Gastroesophageal sphincter (tissue), 4 donors: ENCODE measurements at regions not wholly inside any gene's neighbourhood (a gene's known extent, or its start where the extent isn't known, plus 50 kb on each side); places are given as distances from the start of the nearest gene placed in this dataset.

ENCODE experiments used
- ATAC-seq: fragments of 150-250 bp; one replicate; pipeline ENCODE4 v1.9.1; 2016; ENCODE audit warnings: mild to moderate bottlenecking, moderate library complexity
- H3K27ac ChIP-seq, 4 donors: fragments of 200-600 bp; sonication (generic) in 3 of 4; 1 replicate in 3 of 4; 2 replicates in 1 of 4; pipeline ENCODE4 v1.5.1; 2016 to 2019
- H3K27me3 ChIP-seq: fragments of 200-600 bp; sonication (generic); one replicate; pipeline ENCODE4 v1.5.1; 2019
- H3K36me3 ChIP-seq, 2 donors: fragments of 200-600 bp; sonication (generic); one replicate each; pipeline ENCODE4 v1.5.1; 2019; ENCODE audit warnings: control low read depth in 1 of 2
- H3K4me1 ChIP-seq, 3 donors: fragments of 200-600 bp; sonication (generic); 1 replicate in 2 of 3; 2 replicates in 1 of 3; pipeline ENCODE4 v1.5.1; 2016 to 2019; ENCODE audit warnings: control low read depth in 2 of 3
- H3K4me3 ChIP-seq, 2 donors: fragments of 200-600 bp; sonication (generic); one replicate each; pipeline ENCODE4 v1.5.1; 2019; ENCODE audit warnings: mild to moderate bottlenecking in 1 of 2, moderate library complexity in 1 of 2
- H3K9me3 ChIP-seq, 3 donors: fragments of 200-600 bp; sonication (generic); one replicate each; pipeline ENCODE4 v1.5.1; 2017 to 2019; ENCODE audit warnings: control low read depth in 2 of 3
- EP300 ChIP-seq: sonication (generic); formaldehyde crosslinking; IDR thresholded peaks from one replicate; pipeline ENCODE4 v1.6.1; 2017; ENCODE audit warnings: antibody characterized with exemption, mild to moderate bottlenecking
- POLR2A ChIP-seq, 2 donors: fragments of 450-650 bp; IDR thresholded peaks; one replicate each; pipeline ENCODE4 v1.6.1; 2017; ENCODE audit warnings: antibody characterized with exemption in 2 of 2, mild to moderate bottlenecking in 2 of 2, moderate library complexity in 1 of 2
- POLR2AphosphoS5 ChIP-seq: sonication (generic); formaldehyde crosslinking; IDR thresholded peaks from one replicate; pipeline ENCODE4 v1.6.1; 2017; ENCODE audit warnings: antibody characterized with exemption
- WGBS, 2 donors: methylation state at CpG; one replicate each; pipeline ENCODE4 v1.1.5; 2018; ENCODE audit warnings: low coverage in 1 of 2; 5-methylcytosine and 5-hydroxymethylcytosine counted together
- TF ChIP-seq, protein P1 (sequence below), 4 experiments: fragments of 200-600 bp in 2 of 4; fragments of 450-650 bp in 2 of 4; sonication (generic) in 1 of 4; IDR thresholded peaks; one replicate each; pipeline ENCODE4 v1.5.1; 2017 to 2019; ENCODE audit warnings: antibody characterized with exemption in 4 of 4, mild to moderate bottlenecking in 2 of 4, moderate library complexity in 2 of 4

DNA sequence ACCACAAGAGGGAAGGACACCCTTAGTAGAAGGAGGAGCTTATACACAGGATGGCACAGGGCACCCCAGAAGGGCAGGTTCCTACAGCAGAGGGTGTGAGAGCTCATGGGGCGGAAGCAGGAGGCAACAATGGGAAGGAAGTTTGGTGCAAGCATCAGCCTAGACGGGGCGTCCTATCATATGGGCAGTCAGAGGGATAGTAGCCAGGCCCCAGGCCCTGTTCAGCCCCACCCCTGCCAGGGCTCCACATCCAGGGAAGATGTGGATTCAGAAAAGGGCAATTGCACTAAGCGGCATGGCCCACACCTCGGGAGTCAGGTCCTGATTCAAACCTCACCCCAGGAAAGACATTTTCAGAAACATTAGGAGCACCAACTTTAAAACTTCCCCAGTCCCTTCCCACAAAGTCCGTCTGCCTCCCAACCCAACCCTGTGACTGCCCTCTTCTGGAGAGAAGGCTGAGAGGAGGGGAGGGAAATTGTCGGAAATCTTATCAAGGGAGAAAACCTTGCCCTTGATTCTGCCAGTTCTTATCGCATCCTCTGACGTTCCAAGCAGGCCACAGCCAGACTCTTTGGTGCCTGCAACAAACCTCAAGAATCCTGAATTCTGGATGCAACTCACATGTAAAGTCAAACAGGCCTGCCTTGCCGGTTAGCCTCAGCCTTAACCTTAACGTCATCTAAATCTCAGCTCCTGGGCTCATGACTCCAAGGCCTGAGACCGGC, 198.8 kb upstream of the CDH5 start:
- no peaks in the 10 kb centered on the region for H3K36me3 ChIP-seq
- no peak overlapping the region for H3K4me3 ChIP-seq
- no peak for ATAC-seq
- 90 to 100% methylated on average over 3 to 5 of the region's 12 CpGs for WGBS, 2 donors
- peaks cover 0 to 15% (median 0%) of the 10 kb centered on the region in 3 donors for H3K4me1 ChIP-seq
- H3K27me3 ChIP-seq: no peaks in the 10 kb centered on the region
- no peak overlapping the region for H3K27ac ChIP-seq
- TF ChIP-seq, protein P1, sequence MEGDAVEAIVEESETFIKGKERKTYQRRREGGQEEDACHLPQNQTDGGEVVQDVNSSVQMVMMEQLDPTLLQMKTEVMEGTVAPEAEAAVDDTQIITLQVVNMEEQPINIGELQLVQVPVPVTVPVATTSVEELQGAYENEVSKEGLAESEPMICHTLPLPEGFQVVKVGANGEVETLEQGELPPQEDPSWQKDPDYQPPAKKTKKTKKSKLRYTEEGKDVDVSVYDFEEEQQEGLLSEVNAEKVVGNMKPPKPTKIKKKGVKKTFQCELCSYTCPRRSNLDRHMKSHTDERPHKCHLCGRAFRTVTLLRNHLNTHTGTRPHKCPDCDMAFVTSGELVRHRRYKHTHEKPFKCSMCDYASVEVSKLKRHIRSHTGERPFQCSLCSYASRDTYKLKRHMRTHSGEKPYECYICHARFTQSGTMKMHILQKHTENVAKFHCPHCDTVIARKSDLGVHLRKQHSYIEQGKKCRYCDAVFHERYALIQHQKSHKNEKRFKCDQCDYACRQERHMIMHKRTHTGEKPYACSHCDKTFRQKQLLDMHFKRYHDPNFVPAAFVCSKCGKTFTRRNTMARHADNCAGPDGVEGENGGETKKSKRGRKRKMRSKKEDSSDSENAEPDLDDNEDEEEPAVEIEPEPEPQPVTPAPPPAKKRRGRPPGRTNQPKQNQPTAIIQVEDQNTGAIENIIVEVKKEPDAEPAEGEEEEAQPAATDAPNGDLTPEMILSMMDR (IDR thresholded peaks at IDR 0.05): no peak
- TF ChIP-seq POLR2AphosphoS5 (no peak), POLR2A (IDR thresholded peaks at IDR 0.05) (no peak), EP300 (no peak)
- H3K9me3 ChIP-seq: peaks cover 0 to 15% (median 0%) of the 10 kb centered on the region in 3 donors

DNA sequence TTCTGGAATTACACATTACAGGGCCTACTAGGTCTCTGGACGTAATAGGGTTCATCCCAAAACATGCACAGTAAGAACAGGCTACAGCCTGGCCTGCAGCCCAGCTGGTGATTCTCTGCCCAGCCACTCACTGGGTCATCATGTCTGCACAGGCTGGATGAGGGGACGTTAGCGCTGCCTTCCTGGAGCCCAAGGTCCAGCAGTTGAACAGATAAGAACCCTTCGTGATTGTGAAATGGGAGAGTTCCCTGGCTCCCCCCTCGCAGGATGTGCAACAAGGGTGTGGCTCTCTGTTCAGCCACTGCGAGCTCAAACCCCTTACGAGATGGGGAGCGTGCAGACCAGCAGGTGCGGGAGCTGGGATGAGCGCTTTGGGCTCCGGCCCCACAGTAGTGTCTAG, 200.0 kb upstream of the CDH5 start:
- no peaks in the 10 kb centered on the region for H3K36me3 ChIP-seq
- ATAC-seq: no peak
- H3K9me3 ChIP-seq: peaks cover 0 to 15% (median 0%) of the 10 kb centered on the region in 3 donors
- H3K4me3 ChIP-seq: no peak overlapping the region
- H3K27ac ChIP-seq: no peak overlapping the region
- WGBS, 2 donors: 87% methylated on average over 7 of the region's 11 CpGs; no CpG with 5 or more reads in 1 of the 2 donors
- TF ChIP-seq, protein P1 (IDR thresholded peaks at IDR 0.05): no peak
- TF ChIP-seq POLR2AphosphoS5: no peak
- no peak for TF ChIP-seq POLR2A (IDR thresholded peaks at IDR 0.05)
- no peak for TF ChIP-seq EP300
- peaks cover 0 to 17% (median 0%) of the 10 kb centered on the region in 3 donors for H3K4me1 ChIP-seq
- no peaks in the 10 kb centered on the region for H3K27me3 ChIP-seq

DNA sequence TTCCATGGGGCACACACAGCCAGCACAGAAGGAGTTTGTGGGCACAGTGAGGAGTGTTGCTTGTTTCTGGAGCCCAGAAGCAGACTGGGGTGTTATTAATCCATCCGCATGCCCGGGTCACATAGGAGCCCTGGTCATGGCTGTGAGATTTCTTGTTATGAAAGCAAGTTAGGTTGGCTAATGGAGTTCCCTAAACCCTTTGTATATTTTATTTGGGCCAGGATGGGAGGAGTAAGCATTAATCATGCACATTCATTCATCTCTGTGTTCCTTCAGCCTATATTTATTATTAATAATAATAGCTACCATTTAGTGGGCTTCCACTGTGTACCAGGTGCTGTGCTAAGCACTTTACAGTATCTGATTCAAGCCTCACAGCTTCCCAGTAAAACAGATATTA, 200.6 kb upstream of the CDH5 start:
- no peak overlapping the region for H3K27ac ChIP-seq
- H3K4me3 ChIP-seq: no peak overlapping the region
- TF ChIP-seq POLR2AphosphoS5 (peak; percentile 78), EP300 (no peak), POLR2A (IDR thresholded peaks at IDR 0.05) (no peak)
- ATAC-seq: no peak
- no peaks in the 10 kb centered on the region for H3K27me3 ChIP-seq
- H3K36me3 ChIP-seq: no peaks in the 10 kb centered on the region
- peaks cover 0 to 15% (median 0%) of the 10 kb centered on the region in 3 donors for H3K9me3 ChIP-seq
- peaks cover 0 to 19% (median 0%) of the 10 kb centered on the region in 3 donors for H3K4me1 ChIP-seq
- 40 to 60% methylated on average over 1 to 2 of the region's 2 CpGs for WGBS, 2 donors

DNA sequence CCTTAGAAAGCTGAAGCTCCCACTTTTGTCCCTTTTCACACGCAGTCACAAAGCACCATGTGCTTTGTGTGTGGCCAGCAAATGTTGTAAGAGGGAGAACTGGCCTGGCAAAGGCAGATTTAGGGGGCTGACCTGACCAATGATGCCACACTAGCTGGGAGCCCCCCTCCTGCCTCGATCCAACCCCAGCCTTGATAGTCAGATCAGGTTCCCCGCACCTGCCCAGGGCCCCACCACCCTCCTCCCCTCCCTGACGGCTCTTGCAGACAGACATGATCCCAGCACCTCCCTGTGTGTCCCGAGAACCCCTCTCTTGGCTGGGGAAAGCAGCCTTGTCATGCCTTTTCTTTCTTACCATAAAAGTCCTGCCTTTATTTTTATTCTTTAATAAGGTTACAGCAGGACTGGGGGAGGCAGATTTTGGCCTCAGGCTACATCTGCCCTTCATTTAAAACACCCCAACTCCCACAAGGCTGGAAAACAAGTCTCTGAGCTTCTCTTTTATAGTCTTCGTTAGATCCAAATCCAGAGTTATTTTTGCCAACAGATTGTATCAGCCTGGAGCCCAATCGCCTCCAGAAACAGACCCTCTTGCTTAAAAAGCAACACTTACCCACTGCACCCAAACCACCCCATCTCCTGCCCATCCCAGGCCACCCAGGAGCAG, 201.8 kb upstream of the CDH5 start:
- 56 to 70% methylated on average over 6 to 7 of the region's 7 CpGs for WGBS, 2 donors
- H3K27ac ChIP-seq: no peak overlapping the region
- ATAC-seq: no peak
- no peak for TF ChIP-seq POLR2AphosphoS5
- H3K36me3 ChIP-seq: no peaks in the 10 kb centered on the region
- H3K9me3 ChIP-seq: peaks cover 0 to 15% (median 0%) of the 10 kb centered on the region in 3 donors
- H3K4me1 ChIP-seq: peaks cover 0 to 19% (median 0%) of the 10 kb centered on the region in 3 donors
- H3K4me3 ChIP-seq: no peak overlapping the region
- H3K27me3 ChIP-seq: no peaks in the 10 kb centered on the region

DNA sequence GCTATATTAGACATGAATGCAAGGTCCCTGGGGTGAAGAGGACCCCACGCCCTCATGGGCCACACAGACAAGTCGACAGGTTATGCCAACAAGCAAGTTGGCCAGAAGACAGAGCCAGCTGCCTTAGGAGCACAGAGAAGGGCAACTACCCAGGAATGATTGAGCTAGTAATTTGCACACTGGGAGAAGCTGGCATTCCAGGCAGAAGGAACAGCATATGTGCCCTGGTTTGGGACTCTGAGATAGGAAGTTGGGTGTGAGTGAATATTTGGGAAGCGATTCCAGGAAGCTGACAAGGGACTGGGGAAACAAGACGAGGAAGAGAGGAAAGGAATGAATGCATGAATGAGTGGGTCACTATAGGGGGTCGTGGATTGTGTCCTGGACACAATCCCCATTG, 203.7 kb upstream of the CDH5 start:
- Histone ChIP-seq H3K36me3 (no peaks in the 10 kb centered on the region), H3K9me3 (peaks cover 0 to 15% (median 0%) of the 10 kb centered on the region in 3 donors), H3K4me1 (peaks cover 0 to 19% (median 0%) of the 10 kb centered on the region in 3 donors), H3K27me3 (no peaks in the 10 kb centered on the region), H3K4me3 (no peak overlapping the region), H3K27ac (no peak overlapping the region)
- TF ChIP-seq POLR2A (IDR thresholded peaks at IDR 0.05): no peak
- TF ChIP-seq, protein P1 (IDR thresholded peaks at IDR 0.05): no peak
- no peak for TF ChIP-seq POLR2AphosphoS5
- no peak for TF ChIP-seq EP300
- 56 to 70% methylated on average over 4 to 5 of the region's 5 CpGs for WGBS, 2 donors
- no peak for ATAC-seq

DNA sequence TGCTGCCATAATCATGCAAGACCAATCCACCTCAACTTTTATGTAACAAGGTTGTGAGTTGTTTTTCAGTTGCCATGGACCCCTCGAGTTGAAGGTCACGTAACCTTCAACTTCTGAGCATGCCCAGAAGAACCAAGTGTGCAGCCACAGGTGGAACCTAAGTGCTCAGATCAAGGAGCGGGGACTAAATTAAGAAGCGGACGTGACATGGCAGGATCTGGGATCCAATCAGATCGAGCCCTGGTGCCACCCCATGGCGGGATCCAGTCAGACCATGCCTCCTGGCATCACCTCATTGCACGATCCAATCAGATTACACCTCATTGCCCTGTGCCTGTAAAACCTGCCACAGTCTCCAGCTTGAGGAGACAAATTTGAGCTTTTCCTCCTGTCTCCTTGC, 204.5 kb upstream of the CDH5 start:
- peaks cover 0 to 19% (median 0%) of the 10 kb centered on the region in 3 donors for H3K4me1 ChIP-seq
- TF ChIP-seq POLR2A (IDR thresholded peaks at IDR 0.05) (no peak), POLR2AphosphoS5 (no peak), EP300 (no peak)
- TF ChIP-seq, protein P1 (IDR thresholded peaks at IDR 0.05): no peak
- 94 to 100% methylated on average over 1 to 3 of the region's 8 CpGs for WGBS, 2 donors
- H3K27me3 ChIP-seq: no peaks in the 10 kb centered on the region
- no peaks in the 10 kb centered on the region for H3K36me3 ChIP-seq
- no peak overlapping the region for H3K4me3 ChIP-seq
- peaks cover 0 to 12% (median 0%) of the 10 kb centered on the region in 3 donors for H3K9me3 ChIP-seq
- no peak for ATAC-seq
- no peak overlapping the region for H3K27ac ChIP-seq
